A549 (cell line): ENCODE measurements at regions not wholly inside any gene's neighbourhood (a gene's known extent, or its start where the extent isn't known, plus 50 kb on each side); places are given as distances from the start of the nearest gene placed in this dataset.

Experiments
- CTCF ChIP-seq: fragments of >200 bp; sonication (Bioruptor Twin); formaldehyde crosslinking; IDR thresholded peaks from 3 replicates; pipeline ENCODE4 v1.5.1; 2016
- JUNB ChIP-seq: fragments of >200 bp; sonication (Bioruptor Twin); formaldehyde crosslinking; IDR thresholded peaks from 2 replicates; pipeline ENCODE4 v1.6.1; 2016
- MAX ChIP-seq: IDR thresholded peaks from 2 replicates; pipeline ENCODE4 v1.6.1; 2012
- NFE2L2 ChIP-seq: fragments of 150-350 bp; conservative IDR thresholded peaks from 2 replicates; pipeline ENCODE4 v1.6.1; 2014; ENCODE audit warnings: low read length
- POLR2A ChIP-seq: IDR thresholded peaks from 2 replicates; pipeline ENCODE4 v1.6.1; 2012; ENCODE audit warnings: mild to moderate bottlenecking, low read length
- REST ChIP-seq: fragments of 200-600 bp; sonication (generic); IDR thresholded peaks from 2 replicates; pipeline ENCODE4 v1.6.1; 2016; ENCODE audit warnings: antibody characterized with exemption, mild to moderate bottlenecking, moderate library complexity
- RFX5 ChIP-seq: fragments of 450-650 bp; IDR thresholded peaks from 2 replicates; pipeline ENCODE4 v1.7.1; 2014; ENCODE audit warnings: antibody characterized with exemption, mild to moderate bottlenecking, moderate library complexity

GRCh38 chr7:46317256-46317655, 396.2 kb upstream of the IGFBP3 start:
- TF ChIP-seq NFE2L2, result no peak
- no peak for TF ChIP-seq RFX5
- TF ChIP-seq MAX, result no peak
- TF ChIP-seq POLR2A, result no peak
- TF ChIP-seq CTCF, result no peak
- no peak for TF ChIP-seq JUNB
- no peak for TF ChIP-seq REST
